HG03442 (cell line): ENCODE measurements at regions not wholly inside any gene's neighbourhood (a gene's known extent, or its start where the extent isn't known, plus 50 kb on each side); places are given as distances from the start of the nearest gene placed in this dataset.

Experiments
- ATAC-seq: cut with Tn5 transposase; IDR thresholded peaks from one replicate; pipeline ENCODE4 v1.9.1; 2021; ENCODE audit warnings: mild to moderate bottlenecking, moderate library complexity; ENCODE audit not compliant: unreplicated experiment

- no peak for ATAC-seq
These were observed 207.4 kb upstream of the RUNX1 start for GRCh38 chr21:35256468-35256988.

GRCh38 chr21:35254765-35255138, 205.7 kb upstream of the RUNX1 start:
- ATAC-seq, result no peak

- no peak for ATAC-seq
These were observed 205.1 kb upstream of the RUNX1 start for GRCh38 chr21:35254006-35254764.

- no peak for ATAC-seq
These were observed 203.7 kb upstream of the RUNX1 start for GRCh38 chr21:35252831-35253230.

- ATAC-seq, result no peak
These were observed 200.5 kb upstream of the RUNX1 start for GRCh38 chr21:35249636-35250035.

GRCh38 chr21:35245879-35246278, 196.8 kb upstream of the RUNX1 start:
- no peak for ATAC-seq

- ATAC-seq, result no peak
These were observed 195.4 kb upstream of the RUNX1 start for GRCh38 chr21:35244514-35244913.

- no peak for ATAC-seq
These were observed 194.1 kb upstream of the RUNX1 start for GRCh38 chr21:35243171-35243570.

GRCh38 chr21:35239811-35240219, 190.7 kb upstream of the RUNX1 start:
- no peak for ATAC-seq

GRCh38 chr21:35238119-35238518, 189.0 kb upstream of the RUNX1 start:
- ATAC-seq, result no peak

GRCh38 chr21:35237287-35237686, 188.2 kb upstream of the RUNX1 start:
- no peak for ATAC-seq

GRCh38 chr21:35236090-35236489, 187.0 kb upstream of the RUNX1 start:
- ATAC-seq, result no peak

- ATAC-seq, result no peak
These were observed 185.6 kb upstream of the RUNX1 start for GRCh38 chr21:35234725-35235124.

- no peak for ATAC-seq
These were observed 184.7 kb upstream of the RUNX1 start for GRCh38 chr21:35233756-35234155.

GRCh38 chr21:35232545-35233176, 183.6 kb upstream of the RUNX1 start:
- no peak for ATAC-seq

- no peak for ATAC-seq
These were observed 182.0 kb upstream of the RUNX1 start for GRCh38 chr21:35231090-35231489.

- ATAC-seq, result no peak
These were observed 180.2 kb upstream of the RUNX1 start for GRCh38 chr21:35229290-35229689.

GRCh38 chr21:35227786-35228185, 178.7 kb upstream of the RUNX1 start:
- ATAC-seq, result peak; percentile 12

- peak; percentile 68 for ATAC-seq
These were observed 178.1 kb upstream of the RUNX1 start for GRCh38 chr21:35226968-35227744.

- no peak for ATAC-seq
These were observed 177.2 kb upstream of the RUNX1 start for GRCh38 chr21:35226328-35226727.

GRCh38 chr21:35225573-35225972, 176.5 kb upstream of the RUNX1 start:
- ATAC-seq, result no peak
